K562 (cell line): ENCODE measurements at regions not wholly inside any gene's neighbourhood (a gene's known extent, or its start where the extent isn't known, plus 50 kb on each side); places are given as distances from the start of the nearest gene placed in this dataset.

Source experiments
- AFF1 ChIP-seq, 2 experiments: fragments of 450-650 bp; IDR thresholded peaks; 2 replicates each; pipeline ENCODE4 v1.6.1; 2018; ENCODE audit warnings: mild to moderate bottlenecking in 2 of 2, low read depth in 1 of 2; ENCODE audit not compliant: partially characterized antibody in 2 of 2
- E2F3 ChIP-seq: fragments of 250-450 bp; sonication (Bioruptor Pico); IDR thresholded peaks from 2 replicates; pipeline ENCODE4 v1.4.0; 2020; ENCODE audit warnings: mild to moderate bottlenecking
- ELF1 ChIP-seq: fragments of 200-800 bp; sonication (Bioruptor generic); IDR thresholded peaks from 2 replicates; pipeline ENCODE4 v1.6.1; 2016; ENCODE audit warnings: missing genetic modification characterization, missing compliant biosample characterization
- ELK3 ChIP-seq: fragments of 450-650 bp; formaldehyde crosslinking; IDR thresholded peaks from 2 replicates; pipeline ENCODE4 v1.4.0; 2020; ENCODE audit warnings: mild to moderate bottlenecking
- ESRRA ChIP-seq: fragments of 450-650 bp; IDR thresholded peaks from 2 replicates; pipeline ENCODE4 v1.6.1; 2014; ENCODE audit warnings: low read depth, mild to moderate bottlenecking, moderate library complexity, borderline replicate concordance
- FOXM1 ChIP-seq, 2 experiments: fragments of 450-650 bp in 1 of 2; sonication (generic) in 1 of 2; formaldehyde crosslinking in 1 of 2; IDR thresholded peaks; 2 replicates each; pipeline versions ENCODE4 v1.6.1 to v1.9.0; 2017 to 2022; ENCODE audit warnings: low read depth in 2 of 2, mild to moderate bottlenecking in 2 of 2, missing genetic modification reagents in 1 of 2, moderate library complexity in 1 of 2
- HIVEP1 ChIP-seq: fragments of 250-450 bp; sonication (Bioruptor Pico); IDR thresholded peaks from 2 replicates; pipeline ENCODE4 v1.4.0; 2020; ENCODE audit warnings: mild to moderate bottlenecking
- HSF4 ChIP-seq: fragments of 250-450 bp; sonication (Bioruptor Pico); IDR thresholded peaks from 2 replicates; pipeline ENCODE4 v2.1.2; 2022; ENCODE audit warnings: mild to moderate bottlenecking, moderate library complexity, borderline replicate concordance
- LCOR ChIP-seq: sonication (generic); formaldehyde crosslinking; IDR thresholded peaks from 2 replicates; pipeline ENCODE4 v1.8.0; 2022; ENCODE audit warnings: mild to moderate bottlenecking, missing genetic modification reagents
- LEF1 ChIP-seq: fragments of 450-650 bp; IDR thresholded peaks from 2 replicates; pipeline ENCODE4 v1.6.1; 2016; ENCODE audit warnings: mild to moderate bottlenecking
- MEF2A ChIP-seq: IDR thresholded peaks from 2 replicates; pipeline ENCODE4 v1.6.1; 2011; ENCODE audit warnings: low read depth, mild to moderate bottlenecking, low read length, moderate library complexity; ENCODE audit not compliant: control insufficient read depth
- MYNN ChIP-seq, 2 experiments: sonication (generic); formaldehyde crosslinking in 1 of 2; IDR thresholded peaks; 2 replicates each; pipeline versions ENCODE4 v1.5.0 to v1.6.1; 2016 to 2020; ENCODE audit warnings: antibody characterized with exemption in 1 of 2, missing genetic modification reagents in 1 of 2
- NR1H2 ChIP-seq: sonication (generic); formaldehyde crosslinking; IDR thresholded peaks from 2 replicates; pipeline ENCODE4 v1.4.0; 2020; ENCODE audit warnings: mild to moderate bottlenecking, missing genetic modification reagents
- NR2C2 ChIP-seq, 2 experiments: fragments of 200-800 bp in 1 of 2; sonication (Bioruptor generic) in 1 of 2; sonication (generic) in 1 of 2; formaldehyde crosslinking in 1 of 2; IDR thresholded peaks; 2 replicates each; pipeline versions ENCODE4 v1.6.1 to v1.8.0; 2016 to 2022; ENCODE audit warnings: mild to moderate bottlenecking in 1 of 2, missing compliant biosample characterization in 1 of 2, missing genetic modification characterization in 1 of 2, missing genetic modification reagents in 1 of 2
- RAD51 ChIP-seq: fragments of 450-650 bp; IDR thresholded peaks from 2 replicates; pipeline ENCODE4 v1.7.1; 2016; ENCODE audit warnings: low read depth, mild to moderate bottlenecking, borderline replicate concordance
- TCF7 ChIP-seq: sonication (generic); IDR thresholded peaks from 2 replicates; pipeline ENCODE4 v1.6.1; 2016; ENCODE audit warnings: antibody characterized with exemption, borderline replicate concordance
- ZBED1 ChIP-seq: IDR thresholded peaks from 2 replicates; pipeline ENCODE4 v1.6.1; 2014
- ZBTB12 ChIP-seq: fragments of 250-450 bp; sonication (Bioruptor Pico); IDR thresholded peaks from 2 replicates; pipeline ENCODE4 v1.4.0; 2020
- ZBTB26 ChIP-seq: fragments of 450-650 bp; formaldehyde crosslinking; IDR thresholded peaks from 2 replicates; pipeline ENCODE4 v1.4.0; 2022; ENCODE audit warnings: missing genetic modification characterization
- ZNF12 ChIP-seq: sonication (generic); formaldehyde crosslinking; IDR thresholded peaks from 2 replicates; pipeline ENCODE4 v1.4.0; 2020; ENCODE audit warnings: mild to moderate bottlenecking, missing genetic modification reagents
- ZNF121 ChIP-seq: sonication (generic); formaldehyde crosslinking; conservative IDR thresholded peaks from 2 replicates; pipeline ENCODE4 v1.8.0; 2022; ENCODE audit warnings: missing genetic modification reagents
- ZNF175 ChIP-seq: fragments of 200-800 bp; sonication (Bioruptor generic); IDR thresholded peaks from 2 replicates; pipeline ENCODE4 v1.6.1; 2016; ENCODE audit warnings: low read depth, mild to moderate bottlenecking, missing genetic modification characterization, missing compliant biosample characterization

- TF ChIP-seq AFF1 (IDR thresholded peaks at IDR 0.05; ENCODE audit: low read depth in 1 of 2, partially characterized antibody in 2 of 2) = peak; percentile 60 to 77
- no peak for TF ChIP-seq ZBTB26
- TF ChIP-seq FOXM1 (IDR thresholded peaks at IDR 0.05; ENCODE audit: low read depth) = peak; percentile 87
- no peak for TF ChIP-seq FOXM1 (CRISPR knock-in tag; IDR thresholded peaks at IDR 0.05; ENCODE audit: low read depth)
- TF ChIP-seq RAD51 = peak; percentile 14; the same call in 1 of the 2 replicates
- no peak for TF ChIP-seq ZNF121
- no peak for TF ChIP-seq MEF2A
- peak; percentile 92 for TF ChIP-seq MYNN (IDR thresholded peaks at IDR 0.05)
- TF ChIP-seq MYNN (CRISPR knock-in tag; IDR thresholded peaks at IDR 0.05) = no peak
- no peak for TF ChIP-seq ZNF12 (CRISPR knock-in tag)
- peak; percentile 83 for TF ChIP-seq ZNF175
- peak; percentile 97 for TF ChIP-seq NR1H2 (CRISPR knock-in tag)
- TF ChIP-seq ZBTB12 (CRISPR knock-in tag) = 0 out of 2 replicates have a peak, but pooled peaks have one; percentile 23
- peak; percentile 67; the same call in 1 of the 2 replicates for TF ChIP-seq HIVEP1 (CRISPR knock-in tag)
- TF ChIP-seq NR2C2 (CRISPR knock-in tag; IDR thresholded peaks at IDR 0.05) = 0 out of 2 replicates have a peak, but pooled peaks have one; percentile 50
- peak; percentile 49; the same call in 1 of the 2 replicates for TF ChIP-seq NR2C2 (tag; IDR thresholded peaks at IDR 0.05)
- TF ChIP-seq ELF1 (tag) = no peak; the same call in 1 of the 2 replicates
- peak; percentile 92 for TF ChIP-seq LEF1
- peak; percentile 61; the same call in 1 of the 2 replicates for TF ChIP-seq TCF7
- peak; percentile 75; the same call in 1 of the 2 replicates for TF ChIP-seq LCOR
- TF ChIP-seq ESRRA = peak; percentile 22; the same call in 1 of the 2 replicates
- TF ChIP-seq E2F3 (CRISPR knock-in tag) = no peak
- no peak for TF ChIP-seq HSF4 (CRISPR knock-in tag)
- 0 out of 2 replicates have a peak, but pooled peaks have one; percentile 69 for TF ChIP-seq ZBED1
- TF ChIP-seq ELK3 (CRISPR knock-in tag) = no peak
Observed at GRCh38 chr12:32031109-32031508, 71.9 kb downstream of the RESF1 start (continued).
